Stomach (tissue), 4 donors: ENCODE measurements at regions not wholly inside any gene's neighbourhood (a gene's known extent, or its start where the extent isn't known, plus 50 kb on each side); places are given as distances from the start of the nearest gene placed in this dataset.

Experiments used
- POLR2A ChIP-seq, 4 donors: fragments of 450-650 bp; IDR thresholded peaks; one replicate each; pipeline ENCODE4 v1.6.1; 2016; ENCODE audit warnings: antibody characterized with exemption in 4 of 4, control low read depth in 2 of 4, mild to moderate bottlenecking in 1 of 4, moderate library complexity in 1 of 4
- POLR2AphosphoS5 ChIP-seq, 3 donors: sonication (generic); formaldehyde crosslinking; IDR thresholded peaks; one replicate each; pipeline ENCODE4 v1.6.1; 2016; ENCODE audit warnings: antibody characterized with exemption in 3 of 3
- TF ChIP-seq, protein P1 (sequence below), 7 experiments: fragments of 450-650 bp in 4 of 7; fragments of 200-600 bp in 3 of 7; sonication (generic) in 3 of 7; IDR thresholded peaks; one replicate each; pipeline ENCODE4 v1.5.1; 2016 to 2019; ENCODE audit warnings: antibody characterized with exemption in 7 of 7, control low read depth in 2 of 7, mild to moderate bottlenecking in 1 of 7

GRCh38 chr2:155679647-155680046 lies 652.9 kb downstream of the NR4A2 start:
- TF ChIP-seq POLR2AphosphoS5 (IDR thresholded peaks at IDR 0.05), result no peak
- TF ChIP-seq, protein P1, sequence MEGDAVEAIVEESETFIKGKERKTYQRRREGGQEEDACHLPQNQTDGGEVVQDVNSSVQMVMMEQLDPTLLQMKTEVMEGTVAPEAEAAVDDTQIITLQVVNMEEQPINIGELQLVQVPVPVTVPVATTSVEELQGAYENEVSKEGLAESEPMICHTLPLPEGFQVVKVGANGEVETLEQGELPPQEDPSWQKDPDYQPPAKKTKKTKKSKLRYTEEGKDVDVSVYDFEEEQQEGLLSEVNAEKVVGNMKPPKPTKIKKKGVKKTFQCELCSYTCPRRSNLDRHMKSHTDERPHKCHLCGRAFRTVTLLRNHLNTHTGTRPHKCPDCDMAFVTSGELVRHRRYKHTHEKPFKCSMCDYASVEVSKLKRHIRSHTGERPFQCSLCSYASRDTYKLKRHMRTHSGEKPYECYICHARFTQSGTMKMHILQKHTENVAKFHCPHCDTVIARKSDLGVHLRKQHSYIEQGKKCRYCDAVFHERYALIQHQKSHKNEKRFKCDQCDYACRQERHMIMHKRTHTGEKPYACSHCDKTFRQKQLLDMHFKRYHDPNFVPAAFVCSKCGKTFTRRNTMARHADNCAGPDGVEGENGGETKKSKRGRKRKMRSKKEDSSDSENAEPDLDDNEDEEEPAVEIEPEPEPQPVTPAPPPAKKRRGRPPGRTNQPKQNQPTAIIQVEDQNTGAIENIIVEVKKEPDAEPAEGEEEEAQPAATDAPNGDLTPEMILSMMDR (IDR thresholded peaks at IDR 0.05), result no peak
- no peak for TF ChIP-seq POLR2A (IDR thresholded peaks at IDR 0.05)
